ENCODE measurements at regions not wholly inside any gene's neighbourhood (a gene's known extent, or its start where the extent isn't known, plus 50 kb on each side); places are given as distances from the start of the nearest gene placed in this dataset.

- DNase-seq (ENCODE audit: low read depth) = no peak
Measured at GRCh38 chr4:13047591-13047990, 436.5 kb downstream of the RAB28 start.

- no peak for DNase-seq (ENCODE audit: low read depth)
Measured at GRCh38 chr4:13036841-13037240, 447.3 kb downstream of the RAB28 start.

DNA sequence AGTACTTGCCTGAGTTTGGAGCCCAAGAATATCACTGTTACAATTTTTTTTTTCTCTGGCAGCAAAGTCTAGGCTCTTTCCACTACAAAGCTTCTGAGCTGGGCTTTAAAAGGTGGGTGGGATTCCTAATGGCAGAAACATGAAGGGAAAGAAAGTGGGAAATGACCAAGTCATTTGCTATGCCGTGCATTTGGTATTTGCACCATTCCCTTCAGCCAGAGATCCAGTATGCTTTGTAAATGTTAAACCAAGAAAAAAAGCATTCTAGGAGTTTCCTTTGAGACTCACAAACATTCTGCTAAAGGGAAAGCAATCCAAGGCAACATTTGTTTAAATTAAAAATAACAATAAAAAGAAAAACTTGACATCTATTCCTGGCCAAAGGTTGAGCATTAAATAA, 451.2 kb downstream of the RAB28 start:
- DNase-seq (ENCODE audit: low read depth) = no peak

DNA sequence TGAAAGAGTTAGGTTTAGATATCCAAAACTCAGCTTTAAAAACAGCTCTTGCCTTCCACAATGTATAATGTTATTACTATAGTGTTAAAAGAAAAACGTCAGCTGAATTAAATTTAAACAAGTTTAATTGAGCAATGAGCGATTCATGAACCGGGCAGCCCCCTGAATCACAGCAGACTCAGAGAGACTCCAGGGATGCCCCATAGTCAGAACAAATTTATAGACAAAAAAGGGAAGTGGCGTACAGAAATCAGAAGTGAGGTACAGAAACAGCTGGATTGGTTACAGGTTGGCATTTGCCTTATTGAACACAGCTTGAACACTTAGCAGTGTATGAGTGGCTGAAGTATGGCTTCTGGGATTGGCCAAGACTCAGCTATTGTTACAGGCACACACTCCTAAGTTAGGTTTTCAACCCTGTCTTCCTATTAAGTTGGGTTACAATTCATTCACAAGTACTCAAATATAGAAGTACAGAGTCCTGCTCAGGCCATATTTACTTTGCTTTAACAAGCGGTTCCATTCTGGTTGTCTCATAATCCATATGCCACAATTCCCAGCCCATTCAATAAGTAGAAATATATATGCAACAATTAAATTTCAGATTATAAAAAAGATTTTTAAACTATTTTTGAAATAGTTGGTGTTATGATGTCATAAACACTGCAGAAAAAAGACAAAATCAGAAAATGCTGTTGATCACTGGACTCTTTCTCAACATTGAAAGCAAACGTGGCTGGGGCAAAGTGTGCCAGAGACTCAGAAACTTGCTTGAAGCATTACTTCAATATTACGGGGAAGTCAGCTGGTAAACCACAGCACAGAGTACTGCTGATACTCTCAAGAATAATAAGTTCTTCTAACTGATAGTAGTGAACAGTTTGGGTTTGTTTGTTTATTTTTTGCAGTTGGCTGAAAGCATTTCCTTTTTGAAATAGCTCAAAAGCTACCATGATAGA, 459.7 kb downstream of the RAB28 start:
- no peak for DNase-seq (ENCODE audit: low read depth)

DNA sequence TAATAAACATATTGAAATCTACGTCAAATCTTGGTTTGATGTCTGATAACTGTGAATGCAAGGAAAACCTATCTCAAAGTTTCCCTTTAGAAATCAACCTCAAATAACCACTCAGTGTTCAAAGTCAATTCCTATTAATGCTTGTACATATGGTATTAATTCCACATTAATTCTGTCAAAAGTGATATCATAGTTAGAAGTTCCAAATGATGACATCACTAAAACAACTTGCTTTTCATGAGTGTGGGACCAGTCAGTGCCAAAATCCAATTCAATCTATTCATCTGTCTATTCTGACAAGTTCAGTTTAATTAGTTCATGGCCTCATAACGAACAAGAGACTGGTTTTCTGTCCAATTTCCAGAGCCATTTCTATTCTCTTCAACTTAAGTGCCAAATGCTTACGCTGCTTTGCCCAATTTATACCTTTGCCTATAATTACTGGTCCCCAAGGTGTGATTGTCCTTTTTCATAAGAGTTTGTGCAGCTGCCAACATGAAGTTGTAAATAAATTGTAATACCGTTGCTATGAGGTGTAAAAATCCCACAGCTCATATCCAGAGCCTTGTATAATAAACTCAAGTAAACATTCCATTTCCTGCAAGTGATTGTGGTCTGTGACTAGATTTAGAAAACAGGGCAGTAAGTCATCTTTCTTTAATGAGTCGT, 476.2 kb downstream of the RAB28 start:
- no peak for DNase-seq (ENCODE audit: low read depth)

GRCh38 chr4:12993923-12994322, 490.2 kb downstream of the RAB28 start:
- DNase-seq (ENCODE audit: low read depth) = no peak

DNA sequence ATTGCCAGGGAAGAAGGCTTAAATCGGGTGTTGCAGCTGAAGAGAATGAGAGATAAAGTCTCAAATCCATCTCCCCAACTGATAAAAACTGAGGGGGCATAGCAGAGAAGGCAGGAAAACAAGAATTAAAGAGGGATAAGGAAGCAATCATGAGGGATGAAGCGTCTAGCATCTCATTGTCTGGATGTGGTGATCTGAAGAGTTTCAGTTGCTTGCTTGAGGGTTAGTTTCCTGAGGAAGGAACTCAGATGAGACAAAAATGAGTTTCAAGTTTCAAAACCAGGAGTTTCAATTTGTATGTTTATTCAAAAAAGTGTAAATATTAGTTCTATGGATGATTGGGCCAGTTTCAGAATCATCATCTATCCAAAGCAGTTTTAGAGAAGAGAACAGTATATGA, 496.9 kb downstream of the RAB28 start:
- DNase-seq (ENCODE audit: low read depth) = no peak

GRCh38 chr4:12979797-12980196, 504.3 kb downstream of the RAB28 start:
- no peak for DNase-seq (ENCODE audit: low read depth)

DNA sequence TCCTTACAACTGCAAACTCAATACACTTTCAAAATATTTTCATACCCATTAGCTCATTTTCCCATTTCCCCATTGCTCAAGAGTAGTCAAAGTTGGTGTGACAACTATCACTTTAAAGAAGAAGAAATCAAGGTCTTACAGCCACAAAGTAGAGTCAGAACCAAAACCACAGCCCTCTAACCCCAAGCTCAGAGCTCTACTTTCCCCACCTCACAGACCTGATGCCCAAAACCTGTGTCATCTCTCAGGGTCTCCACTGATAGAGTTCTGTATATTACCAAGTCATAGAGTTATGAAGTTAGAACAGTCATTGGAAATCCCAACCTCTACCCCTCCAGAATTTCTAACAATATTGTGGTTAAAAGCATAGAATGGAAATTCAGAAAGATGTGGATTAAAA, 505.8 kb downstream of the RAB28 start:
- no peak for DNase-seq (ENCODE audit: low read depth)

GRCh38 chr4:12975511-12975910, 508.6 kb downstream of the RAB28 start:
- no peak for DNase-seq (ENCODE audit: low read depth)

DNA sequence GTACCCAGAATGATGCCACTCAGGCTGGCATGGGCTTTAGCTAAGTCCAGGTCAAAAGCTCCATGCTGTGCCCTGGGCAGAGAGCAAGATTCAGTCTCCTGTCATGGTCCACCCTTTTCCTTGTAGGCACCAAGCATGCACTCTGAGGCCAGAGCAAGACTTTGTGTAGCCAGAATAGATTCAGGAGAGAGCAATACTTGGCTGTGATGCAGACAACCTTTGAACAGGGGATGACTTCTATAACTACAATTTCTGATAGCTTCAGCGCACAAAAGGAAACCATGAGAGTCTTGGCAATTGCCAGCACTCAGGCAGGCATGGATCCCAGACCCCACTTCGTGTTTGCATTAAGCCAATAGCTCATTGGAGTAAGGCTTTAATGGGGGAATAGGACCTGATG, 510.6 kb downstream of the RAB28 start:
- no peak for DNase-seq (ENCODE audit: low read depth)

DNA sequence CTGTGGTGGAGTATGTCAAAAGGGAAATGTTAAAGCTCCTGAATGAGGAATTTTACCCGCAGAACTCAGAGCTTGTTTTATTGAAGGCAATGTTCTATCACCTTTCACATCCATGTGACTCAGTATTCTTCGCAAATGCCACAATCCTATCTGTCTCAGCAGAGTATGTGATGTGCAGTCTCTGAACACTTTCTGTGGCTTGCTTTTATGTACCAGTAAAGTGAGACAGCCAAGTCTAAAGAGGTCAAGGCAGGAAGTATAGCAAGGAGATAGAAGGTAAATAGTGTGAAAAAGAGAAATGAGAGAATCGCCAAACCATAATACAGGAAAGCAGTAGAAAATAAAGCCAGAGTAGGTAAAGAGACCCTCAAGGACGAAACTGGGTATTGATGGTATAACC, 515.8 kb downstream of the RAB28 start:
- DNase-seq (ENCODE audit: low read depth) = no peak

DNA sequence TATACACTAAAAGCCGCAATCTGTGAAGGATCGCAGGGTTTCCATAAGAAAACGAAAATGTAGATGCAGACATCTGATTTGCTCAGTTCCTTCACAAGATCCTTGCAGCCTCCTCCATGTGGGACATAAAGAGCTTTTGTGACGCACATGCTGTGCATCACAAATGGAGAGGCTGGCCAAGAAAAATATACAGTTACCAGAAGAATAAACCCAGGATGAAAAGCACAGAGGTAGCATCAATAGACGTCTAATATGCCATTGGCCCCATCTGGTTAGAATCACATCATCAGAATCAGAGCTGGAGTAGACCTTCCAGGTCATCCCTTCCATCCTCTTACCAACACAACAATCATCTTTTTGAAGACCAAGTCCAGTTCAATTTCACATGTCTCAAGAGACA, 517.4 kb downstream of the RAB28 start:
- no peak for DNase-seq (ENCODE audit: low read depth)

DNA sequence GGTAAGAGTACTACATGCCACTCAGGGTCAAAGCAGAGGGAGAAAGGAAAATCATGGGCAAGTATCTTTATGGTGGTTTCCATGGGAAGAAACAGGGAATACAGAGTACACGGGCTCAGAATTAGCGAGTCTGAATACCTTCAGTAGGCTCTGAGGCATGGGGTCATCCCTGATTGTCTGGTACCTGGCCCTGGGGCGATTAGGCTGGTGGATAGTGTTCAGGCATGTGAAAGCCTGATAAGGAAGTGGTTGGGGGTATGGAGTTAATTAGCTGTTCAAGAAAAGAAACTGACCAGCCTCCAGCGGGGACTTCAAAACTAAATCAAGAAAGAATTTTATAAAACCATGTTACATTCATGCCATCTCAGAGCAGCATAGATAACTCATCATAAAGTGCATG, 518.8 kb downstream of the RAB28 start:
- DNase-seq (ENCODE audit: low read depth) = no peak

- DNase-seq (ENCODE audit: low read depth) = no peak
Measured at GRCh38 chr4:12963912-12964311, 520.2 kb downstream of the RAB28 start.

DNA sequence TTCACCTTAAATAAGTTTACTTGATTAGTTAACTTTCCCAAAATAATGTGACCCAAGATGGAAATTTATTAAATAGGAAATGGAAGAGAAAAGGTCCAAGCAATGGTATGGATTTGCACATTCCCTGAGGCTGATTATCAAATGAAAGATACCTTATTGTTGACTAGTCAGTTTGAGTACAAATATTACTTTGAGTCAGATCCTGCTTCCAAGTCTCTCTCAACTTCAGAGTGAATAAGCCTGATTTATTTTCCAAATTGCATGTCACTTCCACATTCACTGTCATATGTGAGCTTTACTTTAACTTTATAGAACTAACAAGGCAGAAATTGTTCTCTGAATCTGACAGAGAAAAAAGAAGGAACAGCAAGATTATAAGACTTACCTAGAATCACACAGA, 520.8 kb downstream of the RAB28 start:
- DNase-seq (ENCODE audit: low read depth) = no peak

- no peak for DNase-seq (ENCODE audit: low read depth)
Measured at GRCh38 chr4:12961713-12962112, 522.4 kb downstream of the RAB28 start.

DNA sequence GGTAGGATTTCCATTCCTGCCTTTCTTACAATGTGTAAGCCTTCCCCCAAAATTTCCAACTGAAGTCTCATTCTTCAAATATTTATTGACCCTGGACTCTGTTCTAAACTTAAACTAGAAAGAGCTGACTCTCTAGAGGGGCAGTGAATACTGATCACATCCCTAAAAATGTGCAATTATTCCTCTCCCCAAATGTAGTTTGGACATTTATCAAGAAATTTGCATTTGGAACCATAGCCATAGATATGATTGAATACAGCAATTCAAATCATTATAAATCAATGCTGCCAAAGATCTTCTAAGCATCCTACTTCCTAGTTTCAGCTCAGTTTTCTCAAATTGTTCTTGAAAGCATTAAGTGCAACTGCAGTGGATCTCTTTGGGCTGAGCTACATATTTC, 525.7 kb downstream of the RAB28 start:
- no peak for DNase-seq (ENCODE audit: low read depth)

GRCh38 chr4:12957108-12957507, 527.0 kb downstream of the RAB28 start:
- no peak for DNase-seq (ENCODE audit: low read depth)

GRCh38 chr4:12956026-12956425, 528.1 kb downstream of the RAB28 start:
- DNase-seq (ENCODE audit: low read depth) = no peak

DNA sequence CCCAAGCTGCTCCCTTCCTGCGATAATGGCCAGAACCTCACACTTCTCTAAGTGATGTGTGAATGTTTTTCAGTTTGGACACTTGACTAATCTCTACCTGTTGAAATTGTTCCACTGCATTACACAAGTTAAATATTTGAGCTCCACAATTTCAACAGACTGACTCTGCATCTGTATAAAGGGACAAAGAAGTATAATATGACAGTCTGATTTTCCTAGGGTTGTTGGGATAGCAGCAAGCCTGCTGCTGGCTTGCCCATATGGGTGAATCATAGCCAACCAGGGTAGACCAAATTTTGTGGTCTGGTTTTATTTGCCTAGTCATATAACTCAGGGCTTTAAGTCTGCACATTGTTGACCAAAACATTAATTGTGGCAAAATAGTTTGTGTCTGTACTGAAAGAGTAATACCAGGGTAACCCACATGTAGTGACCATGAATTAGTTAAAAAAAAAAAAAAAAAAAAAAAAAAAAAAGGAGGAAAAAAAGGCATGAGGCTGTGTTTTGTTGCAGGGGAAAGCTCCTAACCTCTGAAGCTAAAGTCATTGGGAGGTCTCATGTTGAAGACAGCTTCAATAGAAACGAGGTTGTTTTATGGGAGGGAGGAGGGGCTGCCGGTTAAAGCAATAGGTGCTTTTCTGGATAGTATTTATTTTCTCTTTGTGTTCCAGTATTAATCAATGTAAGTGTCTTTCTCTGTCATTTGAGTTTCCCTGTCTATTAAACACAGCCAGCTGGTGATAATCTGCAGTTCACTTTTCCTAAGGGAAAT, 534.2 kb downstream of the RAB28 start:
- DNase-seq (ENCODE audit: low read depth) = no peak

DNA sequence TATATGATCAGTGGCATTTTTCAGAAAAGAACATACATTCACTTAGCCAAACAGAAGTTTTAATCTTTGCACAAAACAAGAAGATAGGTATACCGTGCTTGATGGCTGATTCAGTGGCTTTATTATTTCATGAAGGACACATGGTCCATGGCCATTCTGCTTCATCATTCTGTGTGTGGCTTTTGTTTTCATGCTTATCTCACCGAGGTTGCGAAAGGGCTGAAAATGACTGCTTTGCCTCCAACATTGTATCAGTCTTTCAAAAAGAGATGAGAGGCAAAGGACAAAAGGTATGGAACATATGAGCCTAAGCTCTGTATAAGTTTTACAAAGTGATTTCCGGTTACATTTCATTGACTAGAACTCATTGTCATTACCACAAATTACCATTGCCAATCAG, 541.1 kb downstream of the RAB28 start:
- no peak for DNase-seq (ENCODE audit: low read depth)

- DNase-seq (ENCODE audit: low read depth) = no peak
Measured at GRCh38 chr4:12933760-12934221, 550.3 kb downstream of the RAB28 start.
